OCI-LY7 (cell line): ENCODE measurements at regions not wholly inside any gene's neighbourhood (a gene's known extent, or its start where the extent isn't known, plus 50 kb on each side); places are given as distances from the start of the nearest gene placed in this dataset.

ENCODE experiments used
- BruUV-seq: library from RNA; stranded (reverse); fragments of 400-500 nt; replicated peaks from 2 replicates; lab custom pipeline; 2021; lab: Mats Ljungman, UMichigan
- CTCF ChIA-PET: fragments of 300-600 bp; sonication (Branson Sonifier 250); formaldehyde crosslinking; loops from one replicate; lab custom pipeline; 2022; ENCODE audit warnings: antibody characterized with exemption; ENCODE audit not compliant: unreplicated experiment; lab: Charles Lee
- POLR2A ChIA-PET: fragments of 300-600 bp; sonication (Branson Sonifier 250); formaldehyde crosslinking; loops from one replicate; lab custom pipeline; 2022; ENCODE audit warnings: antibody characterized with exemption; lab: Charles Lee
- DNase-seq: peaks from one replicate; pipeline ENCODE4 v3.0.0-alpha.2; 2015; ENCODE audit warnings: low spot score
- H2AFZ ChIP-seq: fragments of 200-600 bp; sonication (generic), shearing (Covaris generic); 2 replicates; pipeline ENCODE4 v1.6.1; 2014; ENCODE audit warnings: mild to moderate bottlenecking, antibody characterized with exemption, low read length, moderate library complexity
- H3K27ac ChIP-seq: fragments of 200-600 bp; sonication (generic); 2 replicates; pipeline ENCODE4 v1.5.1; 2014; ENCODE audit warnings: mixed run types, low read depth, mild to moderate bottlenecking, moderate library complexity, low read length, inconsistent platforms; ENCODE audit not compliant: poor library complexity, severe bottlenecking
- H3K36me3 ChIP-seq: fragments of 200-600 bp; sonication (generic); 2 replicates; pipeline ENCODE4 v1.6.1; 2014; ENCODE audit warnings: mild to moderate bottlenecking, antibody characterized with exemption, low read length, moderate library complexity, mixed read lengths; ENCODE audit not compliant: insufficient read depth
- H3K4me1 ChIP-seq: fragments of 200-600 bp; sonication (generic); 2 replicates; pipeline ENCODE4 v1.5.1; 2014; ENCODE audit warnings: mild to moderate bottlenecking, low read length; ENCODE audit not compliant: insufficient read depth, poor library complexity, severe bottlenecking
- H3K4me2 ChIP-seq: fragments of 200-600 bp; sonication (generic); 2 replicates; pipeline ENCODE4 v1.6.1; 2014; ENCODE audit warnings: mild to moderate bottlenecking, low read length
- H3K4me3 ChIP-seq: fragments of 200-600 bp; sonication (generic); 2 replicates; pipeline ENCODE4 v1.5.1; 2014; ENCODE audit warnings: mild to moderate bottlenecking, low read depth, low read length; ENCODE audit not compliant: poor library complexity, severe bottlenecking
- H3K79me2 ChIP-seq: fragments of 200-600 bp; sonication (generic); 2 replicates; pipeline ENCODE4 v1.6.1; 2016; ENCODE audit warnings: low read depth, mild to moderate bottlenecking, low read length, moderate library complexity, mixed read lengths; ENCODE audit not compliant: insufficient read depth
- H3K9me2 ChIP-seq: fragments of 200-600 bp; sonication (generic); 2 replicates; pipeline ENCODE4 v1.6.1; 2016; ENCODE audit warnings: mild to moderate bottlenecking, low read length, mixed read lengths; ENCODE audit not compliant: insufficient read depth
- H3K9me3 ChIP-seq: fragments of 200-600 bp; sonication (generic); 2 replicates; pipeline ENCODE4 v1.6.1; 2014; ENCODE audit warnings: mild to moderate bottlenecking, mixed run types, low read length, mixed read lengths
- H4K20me1 ChIP-seq: fragments of 200-600 bp; sonication (generic); 2 replicates; pipeline ENCODE4 v1.6.1; 2014; ENCODE audit warnings: mild to moderate bottlenecking, antibody characterized with exemption, low read length, moderate library complexity, mixed read lengths; ENCODE audit not compliant: insufficient read depth
- CTCF ChIP-seq: fragments of 200-600 bp; sonication (generic); conservative IDR thresholded peaks from 2 replicates; pipeline ENCODE4 v1.5.1; 2014; ENCODE audit warnings: mild to moderate bottlenecking, antibody characterized with exemption, low read length, moderate library complexity, mixed read lengths
- EZH2phosphoT487 ChIP-seq: fragments of 200-600 bp; sonication (generic); IDR thresholded peaks from 2 replicates; pipeline ENCODE4 v1.6.1; 2018; ENCODE audit warnings: low read depth, borderline replicate concordance, mild to moderate bottlenecking, mixed run types, antibody characterized with exemption, low read length, moderate library complexity, mixed read lengths
- intact Hi-C: fragments of 100-400 bp; cut with micrococcal nuclease; formaldehyde crosslinking; loops from one replicate; pipeline ENCODE4 v1.10.0; 2022; ENCODE audit not compliant: unreplicated experiment

- H3K9me3 ChIP-seq: no peaks in the 10 kb centered on the region
- no TSS peak for BruUV-seq
- intact Hi-C loops: no loop called here
- no peaks in the 10 kb centered on the region for H4K20me1 ChIP-seq
- H3K79me2 ChIP-seq: no peaks in the 10 kb centered on the region
- TF ChIP-seq CTCF: no peak
- no peak for TF ChIP-seq EZH2phosphoT487
- no peak overlapping the region for H3K4me2 ChIP-seq
- H3K4me1 ChIP-seq: no peaks in the 10 kb centered on the region
- POLR2A ChIA-PET: no interaction called here
- no peak overlapping the region for H2AFZ ChIP-seq
- no peak for DNase-seq
- no peak overlapping the region for H3K27ac ChIP-seq
- CTCF ChIA-PET: no interaction called here
- no peaks in the 10 kb centered on the region for H3K36me3 ChIP-seq
- H3K9me2 ChIP-seq: no peaks in the 10 kb centered on the region
- H3K4me3 ChIP-seq: no peak overlapping the region
Measured at GRCh38 chr3:164781755-164782154, 296.5 kb downstream of the SI start.

- POLR2A ChIA-PET: no interaction called here
- CTCF ChIA-PET: no interaction called here
- intact Hi-C loops: no loop called here
- TF ChIP-seq EZH2phosphoT487: no peak
- TF ChIP-seq CTCF: no peak
- H3K4me2 ChIP-seq: no peak overlapping the region
- H3K9me3 ChIP-seq: 0 out of 2 replicates have a peak, but pooled peaks cover 4% of the 10 kb centered on the region
- H4K20me1 ChIP-seq: no peaks in the 10 kb centered on the region
- no peaks in the 10 kb centered on the region for H3K36me3 ChIP-seq
- H3K27ac ChIP-seq: no peak overlapping the region
- no peaks in the 10 kb centered on the region for H3K79me2 ChIP-seq
- no peak for DNase-seq
- H3K9me2 ChIP-seq: no peaks in the 10 kb centered on the region
- H2AFZ ChIP-seq: no peak overlapping the region
- no peaks in the 10 kb centered on the region for H3K4me1 ChIP-seq
- no peak overlapping the region for H3K4me3 ChIP-seq
- BruUV-seq: no TSS peak
Measured at GRCh38 chr3:164779816-164780215, 298.5 kb downstream of the SI start.

- H3K79me2 ChIP-seq: no peaks in the 10 kb centered on the region
- ChIA-PET POLR2A (no interaction called here), CTCF (no interaction called here)
- no peaks in the 10 kb centered on the region for H3K9me3 ChIP-seq
- no peak overlapping the region for H3K4me2 ChIP-seq
- BruUV-seq: no TSS peak
- no peaks in the 10 kb centered on the region for H4K20me1 ChIP-seq
- no peak overlapping the region for H3K4me3 ChIP-seq
- H3K4me1 ChIP-seq: no peaks in the 10 kb centered on the region
- H3K27ac ChIP-seq: no peak overlapping the region
- DNase-seq: no peak
- H2AFZ ChIP-seq: no peak overlapping the region
- no peaks in the 10 kb centered on the region for H3K36me3 ChIP-seq
- intact Hi-C loops: no loop called here
- TF ChIP-seq EZH2phosphoT487: no peak
- TF ChIP-seq CTCF: no peak
- H3K9me2 ChIP-seq: no peaks in the 10 kb centered on the region
Measured at GRCh38 chr3:164752812-164753211, 325.5 kb downstream of the SI start.
